Left lung (tissue), 4 donors: ENCODE measurements at regions not wholly inside any gene's neighbourhood (a gene's known extent, or its start where the extent isn't known, plus 50 kb on each side); places are given as distances from the start of the nearest gene placed in this dataset.
"Not testable (repeated sequence)": the region's sequence is repeated elsewhere in the genome, so short reads cannot be mapped to it uniquely, and the experiment has no call there.

Experiments used
- ATAC-seq: fragments of 200-7000 bp; cut with Tn5 transposase; one replicate; pipeline ENCODE4 v1.9.1; 2020; ENCODE audit warnings: moderate library complexity
- DNase-seq, 4 donors: peaks; one replicate each; pipeline ENCODE4 v3.0.0-alpha.2; 2013 to 2020
- H3K27ac ChIP-seq, 2 donors: fragments of 200-600 bp; sonication (generic) in 1 of 2; one replicate each; pipeline versions ENCODE4 v1.5.0 to v1.8.0; 2020 to 2021
- H3K27me3 ChIP-seq, 2 donors: fragments of 200-600 bp; sonication (generic) in 1 of 2; one replicate each; pipeline versions ENCODE4 v1.5.0 to v1.8.0; 2020 to 2021
- H3K36me3 ChIP-seq, 2 donors: fragments of 200-600 bp; sonication (generic) in 1 of 2; one replicate each; pipeline versions ENCODE4 v1.5.0 to v1.8.0; 2020 to 2021
- H3K4me1 ChIP-seq, 2 donors: fragments of 200-600 bp; one replicate each; pipeline ENCODE4 v1.8.0; 2021
- H3K4me3 ChIP-seq, 2 donors: fragments of 200-600 bp; sonication (generic) in 1 of 2; one replicate each; pipeline versions ENCODE4 v1.5.0 to v1.8.0; 2020 to 2021; ENCODE audit warnings: mild to moderate bottlenecking in 1 of 2
- H3K9me3 ChIP-seq, 2 donors: fragments of 200-600 bp; sonication (generic) in 1 of 2; one replicate each; pipeline versions ENCODE4 v1.5.0 to v1.8.0; 2020 to 2021
- CTCF ChIP-seq, 2 donors: fragments of 200-600 bp; sonication (generic) in 1 of 2; IDR thresholded peaks; one replicate each; pipeline versions ENCODE4 v1.5.0 to v1.8.0; 2021; ENCODE audit warnings: antibody characterized with exemption in 2 of 2
- intact Hi-C, 2 donors: fragments of 100-400 bp; cut with DNase I; formaldehyde crosslinking; loops; one replicate each; pipeline versions ENCODE4 v1.11.2 to v1.14.2; 2022
- donor health status: DM: no; HTN: yes; CAD: no.
- donor health status: DM: no; HTN: no; CAD: no.

- no peak overlapping the region for H3K4me3 ChIP-seq
Observed at GRCh38 chr4:189592890-189593289, 347.8 kb upstream of the FRG1 start.

DNA sequence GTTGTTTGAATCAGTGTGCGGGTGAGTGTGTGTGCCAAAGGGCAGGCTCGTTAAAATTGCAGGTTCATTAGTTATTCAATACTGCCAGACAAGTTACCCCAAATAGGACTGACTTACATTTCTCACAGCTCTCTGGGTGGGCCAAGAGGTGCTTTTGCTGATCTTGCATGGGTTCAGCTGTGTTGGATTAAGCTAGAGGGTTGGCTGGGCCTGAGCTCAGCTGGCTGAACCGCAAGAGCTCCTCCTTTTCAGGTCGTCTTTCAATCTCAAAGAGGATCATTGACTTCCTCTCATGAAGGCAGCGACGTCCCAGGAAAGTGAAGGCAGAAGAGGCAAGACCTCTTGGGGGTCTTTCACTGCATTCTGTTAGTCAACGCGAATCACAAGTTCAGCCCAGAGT is 343.3 kb upstream of the FRG1 start:
- no peaks in the 10 kb centered on the region for H3K27me3 ChIP-seq
- no peak overlapping the region for H3K4me3 ChIP-seq
- H3K36me3 ChIP-seq: no peaks in the 10 kb centered on the region
- DNase-seq: no peak
- TF ChIP-seq CTCF (IDR thresholded peaks at IDR 0.05): no peak
- no peaks in the 10 kb centered on the region for H3K4me1 ChIP-seq
- H3K9me3 ChIP-seq: peaks cover 0 to 2% of the 10 kb centered on the region in 2 donors
- no peak for ATAC-seq
- intact Hi-C loops: no loop called here
- H3K27ac ChIP-seq: no peak overlapping the region

More at GRCh38 chr4:189592890-189593289, 347.8 kb upstream of the FRG1 start:
- H3K36me3 ChIP-seq: no peaks in the 10 kb centered on the region
- ATAC-seq (no peak), DNase-seq (no peak)
- TF ChIP-seq CTCF (IDR thresholded peaks at IDR 0.05): no peak
- no peaks in the 10 kb centered on the region for H3K27me3 ChIP-seq
- no peak overlapping the region for H3K27ac ChIP-seq
- no peaks in the 10 kb centered on the region for H3K4me1 ChIP-seq
- peaks cover 0 to 4% of the 10 kb centered on the region in 2 donors for H3K9me3 ChIP-seq
- intact Hi-C loops: no loop called here

GRCh38 chr4:189600264-189600663 is 340.4 kb upstream of the FRG1 start:
- Histone ChIP-seq H3K27me3 (no peaks in the 10 kb centered on the region), H3K27ac (no peak overlapping the region), H3K36me3 (no peaks in the 10 kb centered on the region), H3K9me3 (peaks cover 0 to 2% of the 10 kb centered on the region in 2 donors), H3K4me1 (no peaks in the 10 kb centered on the region), H3K4me3 (no peak overlapping the region)
- no peak for ATAC-seq
- intact Hi-C loops: no loop called here
- no peak for TF ChIP-seq CTCF (IDR thresholded peaks at IDR 0.05)
- DNase-seq: no peak

- no peak overlapping the region for H3K4me3 ChIP-seq
- peak in 1 of 4 donors; percentile 21 for DNase-seq
- H3K27me3 ChIP-seq: no peaks in the 10 kb centered on the region
- H3K4me1 ChIP-seq: no peaks in the 10 kb centered on the region
- H3K27ac ChIP-seq: no peak overlapping the region
- H3K36me3 ChIP-seq: no peaks in the 10 kb centered on the region
- intact Hi-C loops: no loop called here
- ATAC-seq: no peak
- TF ChIP-seq CTCF (IDR thresholded peaks at IDR 0.05): no peak
- peaks cover 0 to 2% of the 10 kb centered on the region in 2 donors for H3K9me3 ChIP-seq
Observed at GRCh38 chr4:189600718-189601435, 339.8 kb upstream of the FRG1 start.

DNA sequence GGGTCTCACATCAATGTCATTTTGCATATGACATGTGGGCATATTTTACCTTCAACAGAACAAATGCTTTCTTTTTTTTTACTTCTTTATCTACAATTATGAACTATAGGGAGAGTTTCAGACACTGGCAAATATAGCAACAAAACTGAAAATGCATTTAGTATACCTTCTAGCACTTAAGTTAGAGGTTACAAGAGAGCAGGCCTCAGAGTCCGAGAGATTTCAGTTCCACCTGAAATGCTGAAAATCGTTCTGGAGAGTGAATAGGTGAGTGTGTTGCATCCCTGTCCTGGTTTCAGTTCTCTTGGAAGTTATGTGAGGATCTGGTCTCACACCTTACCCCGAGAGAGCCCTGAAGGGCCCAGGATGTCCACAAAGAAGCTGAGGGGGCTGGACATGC is 337.8 kb upstream of the FRG1 start:
- H3K4me3 ChIP-seq, H3K4me1 ChIP-seq, H3K9me3 ChIP-seq, intact Hi-C loops, H3K36me3 ChIP-seq, DNase-seq, H3K27me3 ChIP-seq, H3K27ac ChIP-seq, ATAC-seq: not testable (repeated sequence)

GRCh38 chr4:189610571-189610970 is 330.1 kb upstream of the FRG1 start:
- not testable (repeated sequence) for ATAC-seq

More at GRCh38 chr4:189610571-189610970, 330.1 kb upstream of the FRG1 start:
- H3K9me3 ChIP-seq, DNase-seq, H3K4me3 ChIP-seq, H3K36me3 ChIP-seq, H3K27me3 ChIP-seq, intact Hi-C loops, H3K27ac ChIP-seq, H3K4me1 ChIP-seq: not testable (repeated sequence)
